ENCODE measurements at regions not wholly inside any gene's neighbourhood (a gene's known extent, or its start where the extent isn't known, plus 50 kb on each side); places are given as distances from the start of the nearest gene placed in this dataset.
A peak's percentile ranks its signal among the peaks of the same experiment; 100 is the strongest.
"Not testable (repeated sequence)": the region's sequence is repeated elsewhere in the genome, so short reads cannot be mapped to it uniquely, and the experiment has no call there.

- no peaks in the 10 kb centered on the region for H3K36me3 ChIP-seq
- no peak overlapping the region for H3K27ac ChIP-seq
- no peaks in the 10 kb centered on the region for H3K4me1 ChIP-seq
- H3K9me3 ChIP-seq: no peaks in the 10 kb centered on the region
- no peak for DNase-seq (ENCODE audit: low spot score)
- TF ChIP-seq, protein P1, sequence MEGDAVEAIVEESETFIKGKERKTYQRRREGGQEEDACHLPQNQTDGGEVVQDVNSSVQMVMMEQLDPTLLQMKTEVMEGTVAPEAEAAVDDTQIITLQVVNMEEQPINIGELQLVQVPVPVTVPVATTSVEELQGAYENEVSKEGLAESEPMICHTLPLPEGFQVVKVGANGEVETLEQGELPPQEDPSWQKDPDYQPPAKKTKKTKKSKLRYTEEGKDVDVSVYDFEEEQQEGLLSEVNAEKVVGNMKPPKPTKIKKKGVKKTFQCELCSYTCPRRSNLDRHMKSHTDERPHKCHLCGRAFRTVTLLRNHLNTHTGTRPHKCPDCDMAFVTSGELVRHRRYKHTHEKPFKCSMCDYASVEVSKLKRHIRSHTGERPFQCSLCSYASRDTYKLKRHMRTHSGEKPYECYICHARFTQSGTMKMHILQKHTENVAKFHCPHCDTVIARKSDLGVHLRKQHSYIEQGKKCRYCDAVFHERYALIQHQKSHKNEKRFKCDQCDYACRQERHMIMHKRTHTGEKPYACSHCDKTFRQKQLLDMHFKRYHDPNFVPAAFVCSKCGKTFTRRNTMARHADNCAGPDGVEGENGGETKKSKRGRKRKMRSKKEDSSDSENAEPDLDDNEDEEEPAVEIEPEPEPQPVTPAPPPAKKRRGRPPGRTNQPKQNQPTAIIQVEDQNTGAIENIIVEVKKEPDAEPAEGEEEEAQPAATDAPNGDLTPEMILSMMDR (IDR thresholded peaks at IDR 0.05): no peak
- no peak overlapping the region for H3K4me3 ChIP-seq
- H3K27me3 ChIP-seq: no peaks in the 10 kb centered on the region
These were observed 167.8 kb downstream of the BRD1 start for GRCh38 chr22:49659924-49660315.

DNA sequence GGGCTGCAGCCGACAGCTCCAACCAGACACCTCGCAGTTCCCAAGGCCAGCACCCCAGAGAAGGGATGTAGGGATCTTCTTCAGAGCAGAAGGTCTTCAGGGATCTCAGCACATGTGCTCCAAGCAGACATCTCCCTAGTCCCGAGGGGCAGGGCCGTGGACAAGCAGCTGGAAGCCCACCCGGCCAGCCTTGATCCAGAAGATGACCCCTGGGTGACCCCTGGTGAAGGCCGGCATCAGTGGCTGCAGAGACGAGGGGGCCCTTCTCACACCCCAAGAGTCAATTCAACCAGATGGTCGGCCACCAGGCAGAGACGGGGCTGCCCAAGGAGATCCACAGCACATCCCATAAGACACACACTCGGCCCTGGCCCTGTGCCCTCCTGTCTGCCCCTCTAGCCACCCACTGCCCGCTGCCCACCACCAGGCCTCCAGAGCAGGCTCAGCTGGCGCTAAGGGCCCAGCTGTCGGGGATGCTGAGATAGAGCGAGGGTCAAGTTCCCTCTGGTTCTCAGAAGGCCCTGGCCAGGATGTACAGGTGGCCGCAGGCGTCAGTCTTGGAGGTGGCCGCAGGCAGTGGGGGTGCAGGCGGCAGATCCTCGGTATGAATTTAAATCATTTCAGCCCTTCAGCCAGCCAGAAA lies 168.3 kb downstream of the BRD1 start:
- no peak for DNase-seq (ENCODE audit: low spot score)
- Histone ChIP-seq H3K36me3 (no peaks in the 10 kb centered on the region), H3K27ac (no peak overlapping the region), H3K4me3 (no peak overlapping the region), H3K4me1 (no peaks in the 10 kb centered on the region), H3K27me3 (no peaks in the 10 kb centered on the region), H3K9me3 (no peaks in the 10 kb centered on the region)
- TF ChIP-seq, protein P1 (IDR thresholded peaks at IDR 0.05): no peak

GRCh38 chr22:49658902-49659280 lies 168.8 kb downstream of the BRD1 start:
- Histone ChIP-seq H3K4me1 (no peaks in the 10 kb centered on the region), H3K27ac (no peak overlapping the region), H3K4me3 (no peak overlapping the region), H3K9me3 (no peaks in the 10 kb centered on the region), H3K27me3 (no peaks in the 10 kb centered on the region), H3K36me3 (no peaks in the 10 kb centered on the region)
- TF ChIP-seq, protein P1 (IDR thresholded peaks at IDR 0.05): no peak
- no peak for DNase-seq (ENCODE audit: low spot score)

DNA sequence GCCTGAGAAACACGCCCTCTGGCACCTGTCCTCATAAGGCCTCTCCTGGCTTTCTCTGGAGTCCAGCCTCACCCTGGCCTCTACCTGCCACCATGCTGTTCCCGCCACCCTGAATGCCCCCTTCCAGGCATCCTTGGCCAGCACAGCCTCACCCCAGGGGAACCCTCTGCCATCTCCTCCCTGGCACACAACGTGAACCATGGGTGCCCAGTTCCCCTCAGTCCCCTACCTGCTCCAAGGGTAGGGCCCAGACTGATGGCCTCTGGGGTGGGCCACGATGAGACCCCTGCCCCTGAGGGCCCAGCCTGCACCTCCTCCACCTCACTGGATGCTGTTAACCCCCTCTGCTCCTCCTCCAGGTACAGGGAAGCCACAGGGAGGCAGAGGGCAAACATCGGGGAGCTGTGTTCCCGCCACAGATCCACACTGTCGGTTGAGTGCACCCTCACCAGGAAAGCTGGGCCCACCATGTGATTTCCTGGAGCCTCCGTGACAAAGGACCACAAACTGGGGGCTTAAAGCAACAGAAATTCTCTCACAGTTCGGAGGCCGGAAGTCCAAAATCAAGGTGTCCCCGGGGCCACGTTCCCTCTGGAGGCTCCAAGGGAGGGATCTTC lies 169.6 kb downstream of the BRD1 start:
- peak overlapping the region in 1 of 2 donors; percentile 50 for H3K4me3 ChIP-seq
- H3K27me3 ChIP-seq: no peaks in the 10 kb centered on the region
- TF ChIP-seq, protein P1 (IDR thresholded peaks at IDR 0.05): no peak
- H3K27ac ChIP-seq: peak overlapping the region; percentile 70 to 71
- no peaks in the 10 kb centered on the region for H3K36me3 ChIP-seq
- H3K9me3 ChIP-seq: no peaks in the 10 kb centered on the region
- H3K4me1 ChIP-seq: no peaks in the 10 kb centered on the region
- no peak for DNase-seq (ENCODE audit: low spot score)

DNA sequence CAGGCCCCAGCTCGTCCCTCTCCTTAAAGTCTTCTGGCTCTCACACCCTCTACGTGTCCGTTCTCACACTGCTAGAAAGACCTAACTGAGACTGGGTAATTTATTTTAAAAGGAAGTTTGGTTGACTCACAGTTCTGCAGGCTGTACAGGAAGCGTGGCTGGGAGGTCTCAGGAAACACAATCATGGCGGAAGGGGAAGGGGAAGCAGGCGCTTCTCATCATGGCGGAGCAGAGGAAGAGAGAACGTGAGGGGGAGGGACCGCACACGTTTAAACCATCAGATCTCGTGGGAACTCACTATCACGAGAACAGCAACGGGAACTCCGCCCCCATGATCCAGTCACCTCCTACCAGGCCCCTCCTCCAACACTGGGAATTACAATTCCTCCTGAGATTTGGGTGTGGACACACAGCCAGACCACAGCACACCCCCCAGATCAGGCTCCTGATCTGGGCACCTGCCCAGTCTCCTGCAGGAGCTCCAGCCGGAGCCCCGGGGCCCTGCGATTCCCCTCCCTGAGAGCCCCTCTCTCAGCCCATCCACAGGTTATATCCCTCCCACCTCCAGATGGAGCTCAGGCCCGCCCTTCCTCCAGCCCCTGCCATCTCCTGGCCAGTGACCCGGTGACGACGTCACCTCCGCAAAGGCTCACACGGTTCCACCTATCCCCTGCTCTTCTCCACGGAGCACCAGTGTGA lies 170.2 kb downstream of the BRD1 start:
- Histone ChIP-seq H3K4me3 (peak overlapping the region; percentile 39 to 50), H3K27ac (peak overlapping the region; percentile 70 to 71), H3K36me3 (no peaks in the 10 kb centered on the region), H3K27me3 (no peaks in the 10 kb centered on the region), H3K9me3 (no peaks in the 10 kb centered on the region), H3K4me1 (no peaks in the 10 kb centered on the region)
- DNase-seq (ENCODE audit: low spot score): peak; percentile 71
- TF ChIP-seq, protein P1 (IDR thresholded peaks at IDR 0.05): no peak

- H3K36me3 ChIP-seq; H3K27me3 ChIP-seq; DNase-seq (ENCODE audit: low spot score); H3K4me1 ChIP-seq; H3K9me3 ChIP-seq: not testable (repeated sequence)
- H3K4me3 ChIP-seq: peak overlapping the region; percentile 39 to 50
- peak overlapping the region; percentile 44 to 49 for H3K27ac ChIP-seq
These were observed 170.8 kb downstream of the BRD1 start for GRCh38 chr22:49656883-49657274.

All from right atrium auricular region (tissue), 2 donors.